ENCODE measurements at regions not wholly inside any gene's neighbourhood (a gene's known extent, or its start where the extent isn't known, plus 50 kb on each side); places are given as distances from the start of the nearest gene placed in this dataset.
"Not testable (repeated sequence)": the region's sequence is repeated elsewhere in the genome, so short reads cannot be mapped to it uniquely, and the experiment has no call there.

DNA sequence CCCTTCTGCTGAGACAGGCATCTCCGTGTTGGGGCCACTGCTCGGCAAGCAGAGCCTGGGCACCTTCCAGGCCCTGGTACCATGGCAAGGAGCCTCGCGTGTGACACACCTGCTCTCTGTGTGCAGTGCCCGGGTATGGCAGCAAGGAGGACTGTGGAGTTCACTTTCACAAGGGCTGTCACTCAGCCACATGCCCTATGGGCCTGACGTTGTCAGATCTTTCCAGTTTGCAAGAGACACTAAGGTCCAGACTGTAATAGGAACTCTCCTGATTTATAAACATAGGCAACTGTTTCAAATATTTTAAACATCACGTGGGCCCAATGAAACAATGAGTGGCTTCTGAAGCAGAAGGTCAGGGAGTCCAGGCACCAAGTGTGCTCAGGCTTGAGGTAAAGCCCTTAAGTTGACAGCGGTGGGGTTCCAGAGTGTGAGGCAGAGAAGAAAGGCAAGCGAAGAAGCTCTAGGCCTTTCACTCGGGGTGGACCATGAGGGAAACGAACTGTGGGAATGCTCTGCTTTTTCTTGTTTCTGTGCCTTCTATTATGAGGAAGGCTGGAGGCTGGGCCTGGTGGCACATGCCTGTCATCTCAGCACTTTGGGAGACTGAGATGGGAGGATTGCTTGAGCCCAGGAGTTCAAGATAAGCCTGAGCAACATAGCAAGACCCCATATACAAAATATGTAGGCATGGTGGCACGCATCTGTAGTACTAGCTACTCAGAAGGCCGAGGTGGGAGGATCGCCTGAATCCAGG lies 108.6 kb upstream of the TRIM2 start:
- Histone ChIP-seq H3K4me3 (no peak overlapping the region), H3K4me1 (ENCODE audit: low read depth) (no peaks in the 10 kb centered on the region), H3K9me3 (no peaks in the 10 kb centered on the region), H3K36me3 (ENCODE audit: low read depth) (no peaks in the 10 kb centered on the region)
- DNase-seq = no peak
- intact Hi-C loops (cut with DNase I, micrococcal nuclease) = no loop called here
- ATAC-seq = peak; percentile 16
- TF ChIP-seq, protein P1, sequence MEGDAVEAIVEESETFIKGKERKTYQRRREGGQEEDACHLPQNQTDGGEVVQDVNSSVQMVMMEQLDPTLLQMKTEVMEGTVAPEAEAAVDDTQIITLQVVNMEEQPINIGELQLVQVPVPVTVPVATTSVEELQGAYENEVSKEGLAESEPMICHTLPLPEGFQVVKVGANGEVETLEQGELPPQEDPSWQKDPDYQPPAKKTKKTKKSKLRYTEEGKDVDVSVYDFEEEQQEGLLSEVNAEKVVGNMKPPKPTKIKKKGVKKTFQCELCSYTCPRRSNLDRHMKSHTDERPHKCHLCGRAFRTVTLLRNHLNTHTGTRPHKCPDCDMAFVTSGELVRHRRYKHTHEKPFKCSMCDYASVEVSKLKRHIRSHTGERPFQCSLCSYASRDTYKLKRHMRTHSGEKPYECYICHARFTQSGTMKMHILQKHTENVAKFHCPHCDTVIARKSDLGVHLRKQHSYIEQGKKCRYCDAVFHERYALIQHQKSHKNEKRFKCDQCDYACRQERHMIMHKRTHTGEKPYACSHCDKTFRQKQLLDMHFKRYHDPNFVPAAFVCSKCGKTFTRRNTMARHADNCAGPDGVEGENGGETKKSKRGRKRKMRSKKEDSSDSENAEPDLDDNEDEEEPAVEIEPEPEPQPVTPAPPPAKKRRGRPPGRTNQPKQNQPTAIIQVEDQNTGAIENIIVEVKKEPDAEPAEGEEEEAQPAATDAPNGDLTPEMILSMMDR (IDR thresholded peaks at IDR 0.05) = no peak

DNA sequence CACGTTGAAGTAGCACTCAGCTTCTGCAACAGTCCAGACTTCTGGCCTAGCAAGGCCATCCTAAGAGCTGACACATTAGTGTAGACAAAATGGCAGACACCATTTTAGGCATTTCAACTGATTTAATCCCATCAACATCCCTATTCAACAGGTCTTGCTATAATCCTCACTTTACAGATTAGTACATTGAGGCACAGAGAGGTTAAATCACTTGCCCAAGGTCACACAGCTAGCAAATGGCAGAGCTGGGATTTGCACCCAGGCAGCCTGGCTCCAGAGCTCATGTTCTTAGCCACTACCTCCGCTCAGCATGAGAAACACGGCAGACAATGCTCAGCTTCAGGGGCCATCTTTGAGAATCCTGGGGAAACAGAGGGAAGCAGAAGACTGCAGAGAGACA lies 107.9 kb upstream of the TRIM2 start:
- Histone ChIP-seq H3K4me1 (ENCODE audit: low read depth) (no peaks in the 10 kb centered on the region), H3K36me3 (ENCODE audit: low read depth) (no peaks in the 10 kb centered on the region), H3K4me3 (no peak overlapping the region), H3K9me3 (no peaks in the 10 kb centered on the region)
- TF ChIP-seq, protein P1 (IDR thresholded peaks at IDR 0.05) = no peak
- DNase-seq (no peak), ATAC-seq (no peak)
- intact Hi-C loops (cut with DNase I, micrococcal nuclease) = no loop called here

DNA sequence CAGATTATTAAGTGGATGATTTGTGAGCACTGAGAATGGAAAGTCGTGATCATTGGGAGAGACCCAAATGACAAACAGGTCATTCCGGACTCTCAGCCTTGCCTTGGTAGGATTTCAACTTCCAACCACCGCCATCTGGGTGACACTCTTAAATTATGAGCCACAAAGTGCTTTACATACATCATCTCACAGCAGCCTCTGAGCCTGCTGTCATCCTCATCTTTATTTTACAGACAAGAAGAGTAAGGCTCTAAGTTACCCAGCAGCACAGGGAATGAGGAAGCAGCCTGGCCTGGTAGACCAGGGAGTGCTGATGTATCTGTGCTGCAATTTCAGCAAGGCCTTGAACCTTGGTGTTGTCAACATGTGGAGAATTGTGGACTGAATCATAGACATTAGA lies 105.8 kb upstream of the TRIM2 start:
- DNase-seq = no peak
- no peaks in the 10 kb centered on the region for H3K36me3 ChIP-seq (ENCODE audit: low read depth)
- H3K4me1 ChIP-seq (ENCODE audit: low read depth) = no peaks in the 10 kb centered on the region
- intact Hi-C loops (cut with DNase I, micrococcal nuclease) = no loop called here
- no peaks in the 10 kb centered on the region for H3K9me3 ChIP-seq
- TF ChIP-seq, protein P1 (IDR thresholded peaks at IDR 0.05) = no peak
- no peak for ATAC-seq
- H3K4me3 ChIP-seq = no peak overlapping the region

DNA sequence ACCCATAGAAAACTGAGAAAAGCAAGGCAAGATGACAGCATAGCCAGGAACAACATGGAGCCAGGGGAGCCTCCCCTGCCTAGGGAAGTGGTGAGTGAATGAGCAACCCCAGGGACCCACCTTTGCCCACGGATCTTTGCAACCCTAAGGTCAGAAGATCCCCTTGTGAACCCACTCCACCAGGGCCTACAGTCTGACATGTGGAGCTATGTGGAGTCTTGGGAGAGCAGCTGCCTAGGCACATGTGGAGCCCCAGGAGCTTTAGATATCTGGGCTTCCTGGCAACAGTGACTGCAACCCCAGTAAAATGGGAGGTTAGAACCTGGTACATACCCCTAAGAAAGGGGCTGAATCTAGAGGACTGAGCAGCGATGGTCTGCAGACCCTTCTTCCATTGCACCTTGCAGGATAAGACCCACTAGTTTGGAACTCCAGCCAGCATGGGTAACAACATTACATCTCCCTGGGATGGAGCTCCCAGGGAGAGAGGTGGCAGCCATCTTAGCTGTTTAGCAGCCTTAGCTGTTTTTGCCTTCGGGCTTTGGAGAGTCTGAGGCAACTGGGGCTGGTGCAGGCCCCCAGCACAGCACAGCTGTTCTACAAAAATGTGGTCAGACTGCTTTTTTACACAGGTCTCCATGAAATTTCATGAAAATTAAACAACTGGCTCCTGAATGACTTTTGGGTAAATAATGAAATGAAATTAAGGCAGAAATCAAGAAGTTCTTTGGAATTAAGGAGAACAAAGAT lies 104.7 kb upstream of the TRIM2 start:
- Histone ChIP-seq H3K36me3 (ENCODE audit: low read depth) (no peaks in the 10 kb centered on the region), H3K9me3 (no peaks in the 10 kb centered on the region), H3K4me3 (no peak overlapping the region), H3K4me1 (ENCODE audit: low read depth) (no peaks in the 10 kb centered on the region)
- TF ChIP-seq, protein P1 (IDR thresholded peaks at IDR 0.05) = no peak
- ATAC-seq = no peak
- intact Hi-C loops (cut with DNase I, micrococcal nuclease) = no loop called here
- no peak for DNase-seq

DNA sequence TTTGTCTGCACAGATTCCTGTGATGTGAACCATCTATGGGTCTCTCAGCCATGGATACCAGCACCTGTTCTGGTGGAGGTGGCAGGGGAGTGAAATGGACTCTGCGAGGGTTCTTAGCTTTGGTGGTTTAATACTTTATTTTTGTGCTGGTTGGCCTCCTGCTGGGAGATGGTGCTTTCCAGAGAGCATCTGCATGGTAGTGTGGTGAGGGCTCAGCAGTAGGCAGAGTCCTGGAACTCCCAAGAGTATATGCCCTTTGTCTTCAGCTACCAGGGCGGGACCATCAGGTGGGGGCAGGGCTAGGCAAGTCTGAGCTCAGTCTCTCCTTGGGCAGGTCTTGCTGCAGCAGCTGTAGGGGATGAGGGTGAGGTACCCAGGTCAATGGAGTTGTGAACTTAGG lies 97.5 kb upstream of the TRIM2 start:
- ATAC-seq = peak; percentile 36
- H3K36me3 ChIP-seq (ENCODE audit: low read depth); H3K9me3 ChIP-seq; H3K4me1 ChIP-seq (ENCODE audit: low read depth); intact Hi-C loops (cut with DNase I, micrococcal nuclease); H3K4me3 ChIP-seq: not testable (repeated sequence)
- peak in 1 of 3 donors; percentile 16 for DNase-seq

DNA sequence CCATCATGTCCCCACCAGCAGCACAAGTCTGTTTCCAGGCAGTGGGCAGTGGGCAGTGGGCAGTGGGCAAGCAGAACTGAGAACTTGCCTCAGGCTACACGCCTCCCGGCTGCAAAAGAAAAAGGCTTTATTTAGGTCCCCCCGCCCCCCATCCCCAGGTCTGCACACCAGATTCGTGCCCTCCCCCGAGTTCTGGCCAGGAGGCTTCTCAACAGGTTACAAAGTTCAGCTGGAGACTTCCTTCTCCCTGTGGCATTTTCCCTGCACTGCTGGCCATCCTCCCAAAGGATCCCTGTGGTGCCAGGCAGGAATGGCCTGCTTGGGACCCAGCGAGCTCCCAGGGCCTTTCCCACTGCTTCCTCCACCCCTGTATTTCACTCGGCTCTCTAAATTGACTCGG lies 97.0 kb upstream of the TRIM2 start:
- intact Hi-C loops (cut with DNase I, micrococcal nuclease) = no loop called here
- Histone ChIP-seq H3K4me3 (no peak overlapping the region), H3K9me3 (no peaks in the 10 kb centered on the region), H3K4me1 (ENCODE audit: low read depth) (no peaks in the 10 kb centered on the region), H3K36me3 (ENCODE audit: low read depth) (no peaks in the 10 kb centered on the region)
- no peak for ATAC-seq
- TF ChIP-seq, protein P1 (IDR thresholded peaks at IDR 0.05) = no peak
- no peak for DNase-seq
